ENCODE measurements at regions not wholly inside any gene's neighbourhood (a gene's known extent, or its start where the extent isn't known, plus 50 kb on each side); places are given as distances from the start of the nearest gene placed in this dataset.

DNA sequence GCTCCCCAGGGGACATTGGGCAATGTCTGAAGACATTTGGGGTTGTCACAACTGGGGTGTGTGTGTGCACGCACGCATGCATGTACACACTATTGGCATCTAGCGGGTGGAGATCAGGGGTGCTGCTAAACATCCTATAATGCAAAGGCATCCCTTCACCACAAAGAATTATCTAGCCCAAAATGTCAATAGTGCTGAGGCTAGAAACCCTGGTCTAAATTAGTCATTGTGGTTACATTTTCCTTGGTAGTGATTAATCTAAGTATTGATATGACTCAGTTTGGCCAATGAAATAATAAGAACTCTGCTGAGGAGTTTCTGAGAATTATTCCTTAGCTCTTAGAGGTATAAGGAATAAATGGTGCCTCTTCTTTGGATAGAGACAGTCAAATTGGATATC, 200.2 kb downstream of the CLCN4 start:
- H3K36me3 ChIP-seq, result no peaks in the 10 kb centered on the region
- TF ChIP-seq, protein P1, sequence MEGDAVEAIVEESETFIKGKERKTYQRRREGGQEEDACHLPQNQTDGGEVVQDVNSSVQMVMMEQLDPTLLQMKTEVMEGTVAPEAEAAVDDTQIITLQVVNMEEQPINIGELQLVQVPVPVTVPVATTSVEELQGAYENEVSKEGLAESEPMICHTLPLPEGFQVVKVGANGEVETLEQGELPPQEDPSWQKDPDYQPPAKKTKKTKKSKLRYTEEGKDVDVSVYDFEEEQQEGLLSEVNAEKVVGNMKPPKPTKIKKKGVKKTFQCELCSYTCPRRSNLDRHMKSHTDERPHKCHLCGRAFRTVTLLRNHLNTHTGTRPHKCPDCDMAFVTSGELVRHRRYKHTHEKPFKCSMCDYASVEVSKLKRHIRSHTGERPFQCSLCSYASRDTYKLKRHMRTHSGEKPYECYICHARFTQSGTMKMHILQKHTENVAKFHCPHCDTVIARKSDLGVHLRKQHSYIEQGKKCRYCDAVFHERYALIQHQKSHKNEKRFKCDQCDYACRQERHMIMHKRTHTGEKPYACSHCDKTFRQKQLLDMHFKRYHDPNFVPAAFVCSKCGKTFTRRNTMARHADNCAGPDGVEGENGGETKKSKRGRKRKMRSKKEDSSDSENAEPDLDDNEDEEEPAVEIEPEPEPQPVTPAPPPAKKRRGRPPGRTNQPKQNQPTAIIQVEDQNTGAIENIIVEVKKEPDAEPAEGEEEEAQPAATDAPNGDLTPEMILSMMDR (IDR thresholded peaks at IDR 0.05; ENCODE audit: low read depth, low read length), result no peak
- DNase-seq, result no peak
- H3K27ac ChIP-seq, result no peak overlapping the region
- H3K9me3 ChIP-seq (ENCODE audit: severe bottlenecking), result no peaks in the 10 kb centered on the region
- H3K27me3 ChIP-seq (ENCODE audit: insufficient read depth, low read depth, severe bottlenecking), result peaks cover 2% of the 10 kb centered on the region
- no peak overlapping the region for H3K4me3 ChIP-seq (ENCODE audit: low read depth, low read length)

DNA sequence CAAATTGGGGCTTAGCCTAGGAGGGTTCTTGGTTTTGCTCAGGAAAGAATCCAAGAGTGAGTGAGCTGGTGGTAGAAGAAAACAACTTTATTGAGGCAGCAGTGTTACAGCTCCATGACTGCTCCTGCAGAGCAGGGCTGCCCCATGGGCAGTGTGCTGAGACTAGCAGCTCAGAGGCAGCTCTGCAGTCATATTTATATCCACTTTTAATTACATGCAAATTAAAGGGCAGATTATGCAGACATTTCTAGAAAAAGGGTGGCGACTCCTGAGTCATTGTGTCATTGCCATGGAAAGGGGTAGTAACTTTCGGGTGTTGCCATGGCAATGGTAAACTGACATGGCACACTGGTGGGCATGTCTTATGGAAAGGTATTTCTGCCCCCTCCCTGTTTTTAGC, 202.2 kb downstream of the CLCN4 start:
- Histone ChIP-seq H3K9me3 (ENCODE audit: severe bottlenecking) (no peaks in the 10 kb centered on the region), H3K4me3 (ENCODE audit: low read depth, low read length) (no peak overlapping the region), H3K27ac (no peak overlapping the region), H3K36me3 (no peaks in the 10 kb centered on the region), H3K27me3 (ENCODE audit: insufficient read depth, low read depth, severe bottlenecking) (peaks cover 2% of the 10 kb centered on the region)
- no peak for DNase-seq
- TF ChIP-seq, protein P1 (IDR thresholded peaks at IDR 0.05; ENCODE audit: low read depth, low read length), result no peak

DNA sequence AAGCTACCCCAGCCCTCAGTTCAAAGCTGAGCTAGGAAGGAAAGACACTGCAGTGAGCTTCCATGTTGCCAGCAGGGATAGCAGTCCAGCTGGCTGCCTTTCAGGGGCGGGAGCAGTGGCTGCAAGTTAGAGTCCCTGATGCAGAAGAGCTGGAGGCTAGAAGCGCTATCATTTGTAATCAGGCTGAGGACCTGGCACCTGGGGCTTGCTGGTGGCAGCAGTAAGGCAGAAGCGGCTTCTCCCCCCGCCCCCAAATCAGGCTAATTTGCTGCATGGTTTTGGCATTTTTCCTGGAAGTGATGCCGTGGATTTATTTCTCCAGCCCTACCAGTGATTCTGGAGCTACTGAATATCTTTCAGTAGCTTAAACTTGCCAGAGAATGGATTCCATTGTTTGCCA, 203.3 kb downstream of the CLCN4 start:
- Histone ChIP-seq H3K27me3 (ENCODE audit: insufficient read depth, low read depth, severe bottlenecking) (peaks cover 2% of the 10 kb centered on the region), H3K27ac (no peak overlapping the region), H3K36me3 (no peaks in the 10 kb centered on the region), H3K4me3 (ENCODE audit: low read depth, low read length) (no peak overlapping the region), H3K9me3 (ENCODE audit: severe bottlenecking) (no peaks in the 10 kb centered on the region)
- DNase-seq, result no peak
- TF ChIP-seq, protein P1 (IDR thresholded peaks at IDR 0.05; ENCODE audit: low read depth, low read length), result no peak

DNA sequence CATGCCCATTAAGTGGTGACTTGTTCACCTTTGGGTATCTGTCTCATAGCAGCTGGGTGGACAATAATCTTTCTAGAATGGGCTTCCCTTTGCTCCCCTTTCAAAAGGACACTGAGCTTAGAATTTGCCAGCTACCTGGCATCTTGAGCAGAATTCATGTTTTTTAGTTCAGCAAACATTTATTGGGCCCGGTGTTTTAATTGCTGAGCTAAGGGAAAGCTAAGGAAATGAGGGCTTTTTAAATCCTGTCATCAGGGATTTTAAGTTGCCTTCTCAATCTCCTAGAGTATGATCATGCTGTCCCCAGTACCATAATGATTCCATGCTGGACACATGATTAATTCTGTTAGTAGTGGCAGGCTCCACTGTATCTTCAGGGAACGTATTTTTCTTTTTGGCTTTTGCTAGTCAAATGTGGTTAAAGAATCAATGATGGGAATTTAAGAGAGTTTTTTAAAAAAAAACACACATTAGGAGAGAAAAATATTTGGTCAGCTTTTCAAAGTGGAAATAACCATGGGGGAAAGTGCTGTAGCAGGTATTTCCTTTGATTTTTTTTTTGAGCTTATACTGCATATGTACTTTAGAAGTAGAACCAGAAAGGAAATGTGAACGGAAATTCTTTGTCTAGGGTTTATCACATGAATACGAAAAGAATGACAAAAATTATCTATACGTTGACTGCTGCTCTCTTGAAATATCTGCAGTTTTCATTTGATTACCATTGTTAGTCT, 208.9 kb downstream of the CLCN4 start:
- Histone ChIP-seq H3K27ac (no peak overlapping the region), H3K36me3 (no peaks in the 10 kb centered on the region), H3K27me3 (ENCODE audit: insufficient read depth, low read depth, severe bottlenecking) (peaks cover 2% of the 10 kb centered on the region), H3K4me3 (ENCODE audit: low read depth, low read length) (no peak overlapping the region), H3K9me3 (ENCODE audit: severe bottlenecking) (no peaks in the 10 kb centered on the region)
- TF ChIP-seq, protein P1 (IDR thresholded peaks at IDR 0.05; ENCODE audit: low read depth, low read length), result no peak
- DNase-seq, result no peak

DNA sequence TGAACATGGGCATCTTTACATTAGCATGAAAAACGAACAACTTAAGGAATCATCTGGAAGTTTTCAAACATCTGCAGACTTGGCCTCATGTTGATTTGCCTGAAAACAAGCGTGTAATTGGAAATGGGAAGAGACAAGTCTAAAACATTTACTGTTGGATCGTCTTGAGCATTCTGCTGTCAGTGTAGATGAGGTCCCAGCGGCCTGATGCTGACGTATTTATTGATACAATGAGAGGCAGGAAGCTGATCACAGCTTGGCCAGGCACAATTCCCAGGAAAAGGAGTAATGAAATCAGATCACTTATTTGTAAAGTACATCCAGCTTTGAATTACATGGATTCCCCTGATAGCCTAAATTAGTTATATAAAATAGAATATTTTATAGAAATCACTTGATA, 210.6 kb downstream of the CLCN4 start:
- DNase-seq, result no peak
- Histone ChIP-seq H3K4me3 (ENCODE audit: low read depth, low read length) (no peak overlapping the region), H3K27ac (no peak overlapping the region), H3K27me3 (ENCODE audit: insufficient read depth, low read depth, severe bottlenecking) (no peaks in the 10 kb centered on the region), H3K36me3 (no peaks in the 10 kb centered on the region), H3K9me3 (ENCODE audit: severe bottlenecking) (no peaks in the 10 kb centered on the region)
- TF ChIP-seq, protein P1 (IDR thresholded peaks at IDR 0.05; ENCODE audit: low read depth, low read length), result no peak

DNA sequence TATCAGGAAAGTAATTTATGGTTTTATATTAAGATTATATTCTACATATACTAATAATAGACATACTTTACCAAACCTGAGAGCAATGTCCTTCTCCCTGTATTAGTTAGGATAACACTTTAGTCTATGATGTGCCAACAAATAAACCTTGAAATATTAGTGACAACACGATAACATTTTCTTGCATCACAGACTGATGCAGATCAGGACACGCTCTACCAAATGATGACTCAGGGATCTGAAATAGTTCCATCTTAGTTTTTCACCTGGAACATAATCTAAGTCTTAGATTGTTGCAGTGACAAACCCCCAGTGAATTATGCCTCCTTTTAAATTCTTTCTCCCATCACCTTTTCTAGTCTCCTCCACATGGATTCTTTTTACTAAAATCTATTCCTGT, 214.2 kb downstream of the CLCN4 start:
- TF ChIP-seq, protein P1 (IDR thresholded peaks at IDR 0.05; ENCODE audit: low read depth, low read length), result no peak

More for the DNA sequence above, 214.2 kb downstream of the CLCN4 start:
- Histone ChIP-seq H3K27ac (no peak overlapping the region), H3K36me3 (no peaks in the 10 kb centered on the region), H3K9me3 (ENCODE audit: severe bottlenecking) (no peaks in the 10 kb centered on the region), H3K27me3 (ENCODE audit: insufficient read depth, low read depth, severe bottlenecking) (no peaks in the 10 kb centered on the region), H3K4me3 (ENCODE audit: low read depth, low read length) (no peak overlapping the region)
- DNase-seq, result no peak
